Pancreas (tissue), 10 donors: ENCODE measurements at regions not wholly inside any gene's neighbourhood (a gene's known extent, or its start where the extent isn't known, plus 50 kb on each side); places are given as distances from the start of the nearest gene placed in this dataset.

ENCODE experiments used
- ATAC-seq, 4 donors: fragments of 200-7000 bp; cut with Tn5 transposase; one replicate each; pipeline versions ENCODE4 v1.8.0 to v1.9.1; 2020; ENCODE audit warnings: mild to moderate bottlenecking in 4 of 4, moderate library complexity in 4 of 4
- DNase-seq, 6 donors: peaks; one replicate each; pipeline ENCODE4 v3.0.0-alpha.2; 2020
- FAIRE-seq: peaks from 2 replicates; lab custom pipeline; 2012; peaks lifted over from hg19 to GRCh38; lab: Jason Lieb, UNC
- H3K27ac ChIP-seq, 4 donors: fragments of 200-600 bp; sonication (generic); 1 replicate in 3 of 4; 2 replicates in 1 of 4; pipeline versions ENCODE4 v1.5.0 to v1.8.0; 2020
- H3K27me3 ChIP-seq, 4 donors: fragments of 200-600 bp; one replicate each; pipeline ENCODE4 v1.8.0; 2021
- H3K36me3 ChIP-seq, 3 donors: fragments of 200-600 bp; sonication (generic) in 1 of 3; one replicate each; pipeline versions ENCODE4 v1.5.0 to v1.8.0; 2020 to 2021
- H3K4me1 ChIP-seq, 3 donors: fragments of 200-600 bp; one replicate each; pipeline ENCODE4 v1.8.0; 2021
- H3K4me3 ChIP-seq, 4 donors: fragments of 200-600 bp; sonication (generic) in 2 of 4; one replicate each; pipeline versions ENCODE4 v1.5.0 to v1.8.0; 2020 to 2021
- H3K9me3 ChIP-seq, 4 donors: fragments of 200-600 bp; one replicate each; pipeline ENCODE4 v1.8.0; 2021
- WGBS, 2 donors: extraction: QIAGEN DNeasy Blood & Tissue Kit; methylation state at CpG; one replicate each; pipeline ENCODE4 v1.1.7; 2013; 5-methylcytosine and 5-hydroxymethylcytosine counted together
- intact Hi-C, 3 donors: fragments of 100-400 bp; cut with DNase I; formaldehyde crosslinking; loops; one replicate each; pipeline versions ENCODE4 v1.11.1 to v1.14.2; 2022
- TF ChIP-seq, protein P1 (sequence below), 4 donors: fragments of 200-600 bp; sonication (generic) in 3 of 4; IDR thresholded peaks; one replicate each; pipeline versions ENCODE4 v1.5.0 to v1.8.0; 2021; ENCODE audit warnings: antibody characterized with exemption in 4 of 4
- donor health status: healthy with polysubstance abuse.
- donor health status: DM: no; HTN: no; CAD: no; lungs with moderate emphysema.
- donor health status: DM: no; HTN: no; CAD: no.
- donor health status: control.
- donor health status: control.
- donor health status: Bipolar disorder and iron deficiency.
- donor health status: DM: yes; HTN: yes; CAD: no.
- donor health status: DM: no; HTN: no; CAD: no.
- donor health status: DM: no; HTN: no; CAD: no.
- donor health status: DM: yes; HTN: yes; CAD: no.

DNA sequence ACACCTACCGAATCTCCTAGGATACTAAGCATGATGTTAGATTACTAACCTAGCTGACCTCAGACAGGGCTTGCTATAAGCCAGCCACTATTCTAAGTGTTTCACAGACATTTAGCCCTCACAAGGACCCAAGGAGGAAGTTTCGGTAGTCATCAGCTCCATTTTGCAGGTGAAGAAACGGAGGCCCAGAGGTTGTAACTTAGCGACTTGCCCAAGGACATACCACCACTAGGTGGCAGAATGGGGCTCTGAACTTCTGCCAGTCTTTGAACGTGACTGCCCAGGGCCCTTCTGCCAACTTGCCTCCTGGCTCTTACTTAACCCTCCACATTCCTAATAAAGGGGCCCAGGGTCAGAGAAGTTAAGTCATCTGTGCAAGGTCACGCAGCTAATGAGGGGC, 283.5 kb downstream of the C1orf94 start:
- no peak for FAIRE-seq
- 33 to 41% methylated on average over 6 of the region's 6 CpGs for WGBS, 2 donors
- DNase-seq = peak in 5 of 6 donors; percentile 26 to 62 (median 53)
- Histone ChIP-seq H3K36me3 (no peaks in the 10 kb centered on the region), H3K27ac (no peak overlapping the region), H3K9me3 (no peaks in the 10 kb centered on the region), H3K4me1 (no peaks in the 10 kb centered on the region), H3K4me3 (no peak overlapping the region), H3K27me3 (no peaks in the 10 kb centered on the region)
- intact Hi-C loops = no loop called here
- TF ChIP-seq, protein P1, sequence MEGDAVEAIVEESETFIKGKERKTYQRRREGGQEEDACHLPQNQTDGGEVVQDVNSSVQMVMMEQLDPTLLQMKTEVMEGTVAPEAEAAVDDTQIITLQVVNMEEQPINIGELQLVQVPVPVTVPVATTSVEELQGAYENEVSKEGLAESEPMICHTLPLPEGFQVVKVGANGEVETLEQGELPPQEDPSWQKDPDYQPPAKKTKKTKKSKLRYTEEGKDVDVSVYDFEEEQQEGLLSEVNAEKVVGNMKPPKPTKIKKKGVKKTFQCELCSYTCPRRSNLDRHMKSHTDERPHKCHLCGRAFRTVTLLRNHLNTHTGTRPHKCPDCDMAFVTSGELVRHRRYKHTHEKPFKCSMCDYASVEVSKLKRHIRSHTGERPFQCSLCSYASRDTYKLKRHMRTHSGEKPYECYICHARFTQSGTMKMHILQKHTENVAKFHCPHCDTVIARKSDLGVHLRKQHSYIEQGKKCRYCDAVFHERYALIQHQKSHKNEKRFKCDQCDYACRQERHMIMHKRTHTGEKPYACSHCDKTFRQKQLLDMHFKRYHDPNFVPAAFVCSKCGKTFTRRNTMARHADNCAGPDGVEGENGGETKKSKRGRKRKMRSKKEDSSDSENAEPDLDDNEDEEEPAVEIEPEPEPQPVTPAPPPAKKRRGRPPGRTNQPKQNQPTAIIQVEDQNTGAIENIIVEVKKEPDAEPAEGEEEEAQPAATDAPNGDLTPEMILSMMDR (IDR thresholded peaks at IDR 0.05) = peak; percentile 21 to 51 (median 44)
- peak; percentile 43 to 76 (median 64) for ATAC-seq

DNA sequence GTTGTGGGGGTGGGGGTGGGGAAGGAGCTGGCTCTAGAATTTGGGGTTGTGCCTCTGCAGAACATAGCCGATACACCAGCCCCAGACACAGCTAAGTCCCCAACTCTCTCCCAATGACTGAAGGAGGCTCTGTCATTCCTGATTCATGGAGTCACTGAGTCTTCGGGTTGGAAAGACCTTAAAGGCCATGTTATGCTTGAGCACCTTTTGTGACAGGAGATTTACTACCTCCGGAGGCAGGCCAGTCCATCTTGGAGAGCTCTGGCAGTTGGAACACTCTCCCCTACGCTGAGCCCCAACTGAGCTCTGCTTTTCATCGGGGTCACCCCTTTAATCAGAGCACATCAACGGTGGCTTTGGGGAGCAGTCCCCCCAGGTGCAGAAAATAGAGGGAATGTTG, 284.4 kb upstream of the GJB5 start:
- no peaks in the 10 kb centered on the region for H3K9me3 ChIP-seq
- WGBS, 2 donors = 55% methylated on average over 6 of the region's 6 CpGs
- FAIRE-seq = no peak
- no peaks in the 10 kb centered on the region for H3K27me3 ChIP-seq
- ATAC-seq = no peak
- intact Hi-C loops = no loop called here
- no peaks in the 10 kb centered on the region for H3K4me1 ChIP-seq
- H3K36me3 ChIP-seq = no peaks in the 10 kb centered on the region
- H3K27ac ChIP-seq = no peak overlapping the region
- DNase-seq = no peak
- no peak overlapping the region for H3K4me3 ChIP-seq
- TF ChIP-seq, protein P1 (IDR thresholded peaks at IDR 0.05) = no peak

DNA sequence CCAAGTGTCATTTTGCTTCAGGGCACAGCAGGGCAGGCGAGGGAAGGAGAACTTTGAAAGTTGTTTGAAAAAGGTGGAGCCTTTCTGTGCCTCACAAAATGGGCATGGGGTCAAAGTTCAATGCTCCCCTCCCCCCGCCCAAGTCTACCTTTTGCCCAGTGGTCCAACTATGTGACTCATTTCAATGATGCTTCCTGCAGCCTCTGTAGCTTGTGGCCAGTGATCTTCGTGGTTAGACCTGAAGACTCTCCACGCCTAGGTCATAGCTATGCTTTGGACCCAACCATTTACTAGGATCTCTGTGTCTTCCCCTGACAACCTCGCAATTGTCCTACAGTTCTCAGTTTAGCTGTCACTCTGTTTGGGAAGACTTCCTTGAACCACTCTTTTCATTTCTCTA, 280.3 kb upstream of the GJB5 start:
- Histone ChIP-seq H3K27me3 (no peaks in the 10 kb centered on the region), H3K9me3 (no peaks in the 10 kb centered on the region), H3K27ac (no peak overlapping the region), H3K4me1 (no peaks in the 10 kb centered on the region), H3K36me3 (no peaks in the 10 kb centered on the region), H3K4me3 (no peak overlapping the region)
- no peak for FAIRE-seq
- 62 to 70% methylated on average over 5 of the region's 5 CpGs for WGBS, 2 donors
- DNase-seq = no peak
- ATAC-seq = no peak
- intact Hi-C loops = no loop called here
- TF ChIP-seq, protein P1 (IDR thresholded peaks at IDR 0.05) = no peak

DNA sequence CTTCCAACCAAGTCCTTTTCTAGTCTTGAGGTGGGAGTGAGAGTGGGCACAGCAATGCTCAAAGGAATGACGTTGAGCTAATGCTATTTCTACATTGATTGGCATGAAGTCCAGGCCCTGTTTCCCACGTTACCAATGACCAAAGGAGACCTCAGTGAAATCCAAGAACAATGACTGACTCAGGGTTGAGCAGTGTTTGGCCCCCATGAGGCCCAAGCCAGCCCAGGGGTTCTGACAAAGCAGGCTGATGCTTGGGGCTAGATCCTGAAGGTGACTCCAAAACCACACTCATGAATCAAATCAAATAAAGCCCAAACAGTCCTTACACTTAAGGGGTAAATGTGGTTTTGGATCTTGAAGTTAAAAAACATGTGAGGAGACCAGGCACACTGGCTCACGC, 278.5 kb upstream of the GJB5 start:
- no peak for ATAC-seq
- 65 to 72% methylated on average over 3 of the region's 3 CpGs for WGBS, 2 donors
- no peaks in the 10 kb centered on the region for H3K36me3 ChIP-seq
- no peak for FAIRE-seq
- intact Hi-C loops = no loop called here
- H3K4me1 ChIP-seq = no peaks in the 10 kb centered on the region
- TF ChIP-seq, protein P1 (IDR thresholded peaks at IDR 0.05) = no peak
- no peak overlapping the region for H3K27ac ChIP-seq
- no peak for DNase-seq
- H3K9me3 ChIP-seq = no peaks in the 10 kb centered on the region
- no peak overlapping the region for H3K4me3 ChIP-seq
- peaks cover 0 to 2% (median 0%) of the 10 kb centered on the region in 4 donors for H3K27me3 ChIP-seq

DNA sequence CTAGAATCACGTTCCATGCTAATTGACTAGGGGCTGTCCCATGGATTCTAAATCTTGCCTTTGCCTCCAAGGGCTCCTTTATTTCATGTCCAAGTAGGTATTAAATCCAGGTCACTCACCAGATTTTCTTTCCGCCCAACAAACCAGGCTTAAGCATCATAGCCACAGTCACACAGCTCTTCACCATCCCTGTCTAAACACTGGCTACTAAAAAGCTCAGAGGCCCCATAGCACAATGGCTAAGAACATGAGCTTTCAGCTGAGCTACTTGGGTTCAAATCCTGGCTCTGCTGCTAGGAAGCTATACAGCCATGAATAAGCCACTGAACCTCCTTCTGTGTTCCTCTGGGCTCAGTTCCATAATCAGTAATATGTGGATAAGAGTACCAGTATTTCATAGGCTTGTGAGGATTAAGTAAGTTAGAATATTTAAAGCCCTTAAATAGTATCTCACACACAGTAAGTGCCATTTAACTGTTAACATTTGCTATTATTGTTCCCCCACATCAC, 277.2 kb upstream of the GJB5 start:
- ATAC-seq (no peak), FAIRE-seq (no peak), DNase-seq (no peak)
- Histone ChIP-seq H3K27me3 (peaks cover 0 to 2% (median 0%) of the 10 kb centered on the region in 4 donors), H3K4me3 (no peak overlapping the region), H3K36me3 (no peaks in the 10 kb centered on the region), H3K9me3 (no peaks in the 10 kb centered on the region), H3K4me1 (no peaks in the 10 kb centered on the region), H3K27ac (no peak overlapping the region)
- TF ChIP-seq, protein P1 (IDR thresholded peaks at IDR 0.05) = no peak
- intact Hi-C loops = no loop called here
- WGBS, 2 donors = 63 to 77% methylated on average over 2 of the region's 2 CpGs
